Type B pancreatic cell (in vitro differentiated cells): ENCODE measurements at regions not wholly inside any gene's neighbourhood (a gene's known extent, or its start where the extent isn't known, plus 50 kb on each side); places are given as distances from the start of the nearest gene placed in this dataset.

Experiments
- DNase-seq: peaks from one replicate; pipeline ENCODE4 v3.0.0; 2021; ENCODE audit warnings: mixed read lengths; ENCODE audit not compliant: unreplicated experiment; ENCODE audit errors: extremely low spot score
- H3K27ac Mint-ChIP-seq: 2 replicates; pipeline ENCODE4 v1.8.0; 2021; ENCODE audit warnings: mild to moderate bottlenecking, mixed read lengths
- H3K27me3 Mint-ChIP-seq: 2 replicates; pipeline ENCODE4 v1.8.0; 2021; ENCODE audit warnings: mixed read lengths
- H3K36me3 Mint-ChIP-seq: 2 replicates; pipeline ENCODE4 v1.8.0; 2021; ENCODE audit warnings: mixed read lengths
- H3K4me1 Mint-ChIP-seq: one replicate; pipeline ENCODE4 v1.8.0; 2021; ENCODE audit warnings: mixed read lengths; ENCODE audit not compliant: unreplicated experiment
- H3K4me3 Mint-ChIP-seq: 2 replicates; pipeline ENCODE4 v1.8.0; 2021; ENCODE audit warnings: mild to moderate bottlenecking, mixed read lengths
- H3K9me3 Mint-ChIP-seq: 2 replicates; pipeline ENCODE4 v1.8.0; 2021; ENCODE audit warnings: mixed read lengths
- TF ChIP-seq, protein P1 (sequence below): fragments of 200-600 bp; sonication (generic); conservative IDR thresholded peaks from 2 replicates; pipeline ENCODE4 v1.5.0; 2021; ENCODE audit warnings: antibody characterized with exemption, mild to moderate bottlenecking

DNA sequence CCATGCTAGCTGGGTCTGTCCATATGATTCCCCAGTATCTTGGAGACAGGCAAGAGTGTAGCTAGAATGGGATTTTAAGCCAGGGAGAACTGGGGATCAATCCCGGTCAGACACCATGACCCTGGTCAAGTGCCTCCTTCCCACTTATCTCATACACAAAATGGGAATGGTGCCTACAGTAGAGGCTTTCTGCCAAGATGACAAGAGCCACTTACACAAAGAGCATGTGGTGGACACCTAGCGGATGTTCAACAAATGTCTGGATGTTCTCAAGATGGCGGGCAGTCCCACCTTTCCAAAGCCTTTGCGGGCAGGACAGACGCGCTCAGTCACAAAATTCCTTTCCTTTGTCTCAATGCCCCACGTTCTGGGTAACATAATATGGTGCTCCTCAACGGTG lies 57.3 kb downstream of the MAF start:
- DNase-seq = no peak
- Mint-ChIP-seq H3K27ac (no peak overlapping the region), H3K36me3 (no peaks in the 10 kb centered on the region), H3K27me3 (peaks cover 8% of the 10 kb centered on the region), H3K4me3 (no peak overlapping the region), H3K4me1 (no peaks in the 10 kb centered on the region), H3K9me3 (no peaks in the 10 kb centered on the region)
- TF ChIP-seq, protein P1, sequence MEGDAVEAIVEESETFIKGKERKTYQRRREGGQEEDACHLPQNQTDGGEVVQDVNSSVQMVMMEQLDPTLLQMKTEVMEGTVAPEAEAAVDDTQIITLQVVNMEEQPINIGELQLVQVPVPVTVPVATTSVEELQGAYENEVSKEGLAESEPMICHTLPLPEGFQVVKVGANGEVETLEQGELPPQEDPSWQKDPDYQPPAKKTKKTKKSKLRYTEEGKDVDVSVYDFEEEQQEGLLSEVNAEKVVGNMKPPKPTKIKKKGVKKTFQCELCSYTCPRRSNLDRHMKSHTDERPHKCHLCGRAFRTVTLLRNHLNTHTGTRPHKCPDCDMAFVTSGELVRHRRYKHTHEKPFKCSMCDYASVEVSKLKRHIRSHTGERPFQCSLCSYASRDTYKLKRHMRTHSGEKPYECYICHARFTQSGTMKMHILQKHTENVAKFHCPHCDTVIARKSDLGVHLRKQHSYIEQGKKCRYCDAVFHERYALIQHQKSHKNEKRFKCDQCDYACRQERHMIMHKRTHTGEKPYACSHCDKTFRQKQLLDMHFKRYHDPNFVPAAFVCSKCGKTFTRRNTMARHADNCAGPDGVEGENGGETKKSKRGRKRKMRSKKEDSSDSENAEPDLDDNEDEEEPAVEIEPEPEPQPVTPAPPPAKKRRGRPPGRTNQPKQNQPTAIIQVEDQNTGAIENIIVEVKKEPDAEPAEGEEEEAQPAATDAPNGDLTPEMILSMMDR = no peak

DNA sequence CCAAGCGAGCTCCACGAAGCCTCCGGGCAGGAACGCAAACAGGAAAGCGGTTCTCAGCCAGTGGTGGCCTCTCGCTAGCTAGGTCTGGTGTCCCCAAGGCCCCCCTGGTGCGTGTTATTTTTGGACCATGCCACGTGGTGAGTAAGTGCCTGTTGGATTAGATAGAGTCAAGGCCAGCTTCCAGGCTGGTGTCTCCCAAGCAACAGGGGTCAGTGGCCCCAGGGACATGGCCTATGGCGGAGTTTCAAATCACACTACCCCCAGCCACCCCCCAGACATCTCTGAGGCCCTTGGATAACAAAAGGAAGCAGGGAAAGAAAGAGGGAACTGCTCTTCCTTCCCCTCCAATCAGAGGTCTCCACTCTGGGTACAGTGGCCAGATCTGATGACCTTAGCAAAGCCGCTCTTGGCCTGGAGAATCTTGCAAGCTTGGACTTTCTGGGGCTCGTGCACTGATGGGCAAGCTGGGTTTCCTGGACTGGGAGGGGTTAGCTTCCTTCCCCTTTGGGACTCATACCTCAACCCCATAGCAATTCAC lies 58.2 kb downstream of the MAF start:
- Mint-ChIP-seq H3K27ac (no peak overlapping the region), H3K4me3 (no peak overlapping the region), H3K4me1 (no peaks in the 10 kb centered on the region), H3K27me3 (peaks cover 5% of the 10 kb centered on the region), H3K9me3 (no peaks in the 10 kb centered on the region), H3K36me3 (no peaks in the 10 kb centered on the region)
- TF ChIP-seq, protein P1 = no peak
- no peak for DNase-seq

DNA sequence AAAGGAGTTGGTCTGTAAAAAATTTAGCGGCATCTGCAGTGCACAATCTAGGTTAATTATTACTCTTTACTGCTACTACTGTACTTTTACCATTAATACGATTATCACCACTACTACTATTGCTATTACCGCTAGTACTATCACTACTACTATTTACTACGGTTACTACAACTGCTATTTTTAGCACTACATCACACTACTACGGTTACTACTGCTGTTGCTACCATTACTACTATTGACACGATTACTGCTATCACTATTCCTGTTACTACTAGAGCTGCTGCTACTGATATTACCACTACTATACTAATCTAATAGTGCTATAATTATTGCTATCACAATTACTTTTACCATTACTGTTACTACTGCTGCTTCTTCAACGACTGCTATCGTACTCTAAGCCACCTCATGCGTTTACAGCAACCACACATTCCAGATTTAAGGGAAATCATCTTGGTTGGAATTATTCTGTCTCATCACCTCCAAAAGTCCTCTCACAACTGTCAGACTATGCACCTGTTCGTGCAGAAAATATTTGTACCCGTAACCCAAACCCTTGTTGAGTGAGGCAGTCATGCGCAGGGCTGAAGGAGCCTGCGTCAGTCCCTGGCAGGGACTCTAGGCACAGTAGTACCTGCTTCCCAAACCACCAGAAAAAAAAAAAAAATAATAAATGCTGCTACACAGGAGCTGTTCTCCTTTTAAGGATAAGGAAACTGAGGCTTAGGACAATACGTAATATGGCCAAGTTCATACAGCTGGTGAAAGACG lies 59.5 kb downstream of the MAF start:
- no peak for DNase-seq
- Mint-ChIP-seq H3K27me3 (no peaks in the 10 kb centered on the region), H3K36me3 (no peaks in the 10 kb centered on the region), H3K27ac (no peak overlapping the region), H3K4me1 (no peaks in the 10 kb centered on the region), H3K4me3 (no peak overlapping the region), H3K9me3 (no peaks in the 10 kb centered on the region)
- TF ChIP-seq, protein P1 = no peak

DNA sequence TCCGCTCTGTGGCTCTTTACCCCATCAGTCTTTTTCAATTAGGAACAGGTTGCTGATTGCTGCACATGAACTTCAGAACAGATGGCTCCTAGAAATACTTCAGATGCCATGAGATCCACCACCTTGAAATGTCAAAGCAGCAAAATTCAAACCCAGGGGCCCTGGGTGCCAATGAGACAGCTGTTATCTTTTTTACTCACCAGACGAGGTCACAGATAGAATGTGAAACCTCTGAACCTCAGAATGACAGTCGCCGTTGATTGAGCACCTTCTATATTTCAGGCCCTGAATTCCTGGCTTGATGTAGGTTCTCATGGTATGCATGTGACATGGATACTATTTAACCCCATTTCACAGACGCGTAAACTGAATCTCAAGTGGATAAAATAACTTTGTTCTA lies 63.0 kb downstream of the MAF start:
- no peak overlapping the region for H3K27ac Mint-ChIP-seq
- H3K36me3 Mint-ChIP-seq = no peaks in the 10 kb centered on the region
- H3K9me3 Mint-ChIP-seq = no peaks in the 10 kb centered on the region
- H3K4me3 Mint-ChIP-seq = no peak overlapping the region
- TF ChIP-seq, protein P1 = no peak
- H3K27me3 Mint-ChIP-seq = no peaks in the 10 kb centered on the region
- H3K4me1 Mint-ChIP-seq = no peaks in the 10 kb centered on the region
- no peak for DNase-seq

DNA sequence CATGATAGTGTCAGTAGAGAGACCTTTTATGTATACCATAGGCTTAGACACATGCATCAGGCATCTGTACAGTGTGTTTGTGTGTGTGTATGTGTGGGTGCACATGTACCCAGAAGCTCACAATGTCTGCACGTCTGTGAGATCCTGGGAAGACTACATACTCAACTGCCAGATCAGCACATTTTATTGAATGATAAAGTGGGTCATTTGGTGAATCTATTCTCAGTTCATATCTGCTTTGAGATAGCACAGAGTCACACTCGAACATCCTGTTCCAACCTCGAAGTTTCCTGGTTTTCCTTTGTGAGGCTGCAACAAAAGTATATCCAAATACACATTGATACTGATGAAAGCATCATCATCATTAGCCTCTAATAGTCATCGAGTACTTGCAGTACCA lies 63.6 kb downstream of the MAF start:
- TF ChIP-seq, protein P1 = no peak
- no peaks in the 10 kb centered on the region for H3K36me3 Mint-ChIP-seq
- H3K4me3 Mint-ChIP-seq = no peak overlapping the region
- H3K27ac Mint-ChIP-seq = no peak overlapping the region
- H3K27me3 Mint-ChIP-seq = no peaks in the 10 kb centered on the region
- H3K4me1 Mint-ChIP-seq = no peaks in the 10 kb centered on the region
- no peak for DNase-seq
- no peaks in the 10 kb centered on the region for H3K9me3 Mint-ChIP-seq
